HG03439 (cell line): ENCODE measurements at regions not wholly inside any gene's neighbourhood (a gene's known extent, or its start where the extent isn't known, plus 50 kb on each side); places are given as distances from the start of the nearest gene placed in this dataset.

Experiments
- ATAC-seq: cut with Tn5 transposase; IDR thresholded peaks from one replicate; pipeline ENCODE4 v1.9.1; 2021; ENCODE audit warnings: mild to moderate bottlenecking, moderate library complexity; ENCODE audit not compliant: unreplicated experiment

GRCh38 chr5:31100047-31100575 is 93.4 kb upstream of the CDH6 start:
- no peak for ATAC-seq

GRCh38 chr5:31098811-31099210 is 94.7 kb upstream of the CDH6 start:
- ATAC-seq, result no peak

GRCh38 chr5:31097851-31098250 is 95.6 kb upstream of the CDH6 start:
- ATAC-seq, result no peak

- no peak for ATAC-seq
Observed at GRCh38 chr5:31096238-31096865, 97.1 kb upstream of the CDH6 start.

GRCh38 chr5:31095796-31096195 is 97.7 kb upstream of the CDH6 start:
- no peak for ATAC-seq

- no peak for ATAC-seq
Observed at GRCh38 chr5:31091501-31091900, 102.0 kb upstream of the CDH6 start.

GRCh38 chr5:31090467-31090866 is 103.0 kb upstream of the CDH6 start:
- no peak for ATAC-seq

GRCh38 chr5:31086839-31087415 is 106.6 kb upstream of the CDH6 start:
- ATAC-seq, result no peak

- no peak for ATAC-seq
Observed at GRCh38 chr5:31084871-31085270, 108.6 kb upstream of the CDH6 start.

GRCh38 chr5:31083364-31083763 is 110.1 kb upstream of the CDH6 start:
- ATAC-seq, result no peak

- no peak for ATAC-seq
Observed at GRCh38 chr5:31079668-31080067, 113.8 kb upstream of the CDH6 start.

GRCh38 chr5:31078956-31079355 is 114.5 kb upstream of the CDH6 start:
- no peak for ATAC-seq

- no peak for ATAC-seq
Observed at GRCh38 chr5:31075981-31076380, 117.5 kb upstream of the CDH6 start.

GRCh38 chr5:31068287-31068686 is 125.2 kb upstream of the CDH6 start:
- ATAC-seq, result no peak

- ATAC-seq, result no peak
Observed at GRCh38 chr5:31066655-31067328, 126.7 kb upstream of the CDH6 start.

GRCh38 chr5:31064215-31064614 is 129.3 kb upstream of the CDH6 start:
- no peak for ATAC-seq

- no peak for ATAC-seq
Observed at GRCh38 chr5:31062902-31063580, 130.4 kb upstream of the CDH6 start.

GRCh38 chr5:31059889-31060288 is 133.6 kb upstream of the CDH6 start:
- no peak for ATAC-seq

GRCh38 chr5:31054453-31054852 is 139.0 kb upstream of the CDH6 start:
- no peak for ATAC-seq

GRCh38 chr5:31052937-31053658 is 140.4 kb upstream of the CDH6 start:
- no peak for ATAC-seq

- no peak for ATAC-seq
Observed at GRCh38 chr5:31051316-31051715, 142.2 kb upstream of the CDH6 start.
